NCI-H69 (cell line): ENCODE measurements at regions not wholly inside any gene's neighbourhood (a gene's known extent, or its start where the extent isn't known, plus 50 kb on each side); places are given as distances from the start of the nearest gene placed in this dataset.
A peak's percentile ranks its signal among the peaks of the same experiment; 100 is the strongest.
"Not testable (repeated sequence)": the region's sequence is repeated elsewhere in the genome, so short reads cannot be mapped to it uniquely, and the experiment has no call there.

Experiments used
- DNase-seq: peaks from one replicate; lab custom pipeline; 2025; lab: John Stamatoyannopoulos, UW

- DNase-seq: peak; percentile 12
Measured at GRCh38 chr12:29957835-29958234, 174.1 kb upstream of the TMTC1 start.

GRCh38 chr12:29945904-29946303 is 162.2 kb upstream of the TMTC1 start:
- no peak for DNase-seq

DNA sequence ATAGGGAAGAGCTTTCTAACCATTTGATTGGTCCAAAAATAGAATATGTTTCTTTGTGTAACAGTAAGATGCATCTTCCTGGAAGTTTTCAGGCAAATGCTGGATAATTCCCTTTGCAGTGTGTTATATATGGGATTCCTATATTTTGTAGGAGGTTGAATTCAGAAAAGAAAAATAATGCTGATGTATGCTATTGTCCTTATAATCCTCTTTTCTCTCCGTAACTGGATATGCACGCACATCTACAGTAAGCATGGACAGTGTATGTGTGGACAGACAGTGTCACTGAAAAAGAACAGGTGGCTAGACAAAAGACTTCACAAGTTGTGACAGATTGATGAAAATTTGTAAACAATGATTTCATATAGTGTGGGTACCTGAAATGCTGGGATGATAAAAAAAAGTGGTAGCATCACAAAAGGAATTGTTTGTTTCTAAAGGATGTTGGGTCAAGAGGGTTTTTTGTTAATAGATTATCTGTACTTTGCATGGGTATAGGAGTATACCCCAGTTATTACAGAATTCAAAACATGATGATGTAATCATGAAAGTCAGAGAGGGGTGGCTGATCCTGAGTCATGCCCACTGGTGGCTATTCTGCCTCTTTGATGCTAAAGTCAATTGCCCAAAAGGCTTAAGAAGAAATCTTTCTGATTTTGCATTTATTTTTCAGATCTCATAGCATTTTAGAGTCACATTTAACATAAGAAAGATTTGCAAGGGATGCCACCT is 160.7 kb upstream of the TMTC1 start:
- DNase-seq: peak; percentile 70

DNA sequence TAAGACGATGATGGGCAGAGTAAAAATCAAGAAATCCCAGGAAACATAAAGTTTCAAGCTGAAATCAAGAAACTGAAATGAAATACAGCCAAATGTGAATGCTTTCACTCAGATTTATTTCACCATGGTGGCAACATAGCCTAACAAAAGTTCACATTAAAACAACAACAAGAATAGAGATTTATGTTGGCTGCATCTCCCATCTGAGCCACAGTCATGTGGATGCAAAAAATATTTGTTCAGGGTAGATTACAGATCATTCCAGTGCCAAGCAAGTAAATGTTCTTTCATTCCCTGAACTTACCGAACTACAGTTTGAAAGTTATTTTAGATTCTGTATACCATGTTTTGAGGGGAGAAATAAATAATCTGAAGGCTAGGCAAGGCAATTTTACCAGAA is 159.9 kb upstream of the TMTC1 start:
- DNase-seq: no peak

DNA sequence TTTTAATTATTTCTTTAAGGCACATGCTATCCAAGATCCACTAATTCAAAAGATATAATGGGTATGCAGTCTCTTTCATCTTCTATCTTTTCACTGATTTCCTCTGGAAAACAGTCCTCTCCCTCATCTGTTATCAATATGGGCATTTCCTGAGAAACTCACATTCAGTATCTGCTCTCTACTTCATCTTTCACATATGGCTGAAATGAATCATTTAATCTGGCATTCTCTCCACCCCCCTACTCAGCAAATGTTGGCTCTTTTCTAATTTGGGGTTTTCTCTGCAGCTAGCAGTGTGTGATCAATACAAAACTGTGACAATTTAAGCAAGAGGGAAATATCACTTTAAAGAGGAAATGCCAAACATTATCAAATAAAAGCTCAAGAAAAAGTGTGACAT is 157.1 kb upstream of the TMTC1 start:
- DNase-seq: no peak

DNA sequence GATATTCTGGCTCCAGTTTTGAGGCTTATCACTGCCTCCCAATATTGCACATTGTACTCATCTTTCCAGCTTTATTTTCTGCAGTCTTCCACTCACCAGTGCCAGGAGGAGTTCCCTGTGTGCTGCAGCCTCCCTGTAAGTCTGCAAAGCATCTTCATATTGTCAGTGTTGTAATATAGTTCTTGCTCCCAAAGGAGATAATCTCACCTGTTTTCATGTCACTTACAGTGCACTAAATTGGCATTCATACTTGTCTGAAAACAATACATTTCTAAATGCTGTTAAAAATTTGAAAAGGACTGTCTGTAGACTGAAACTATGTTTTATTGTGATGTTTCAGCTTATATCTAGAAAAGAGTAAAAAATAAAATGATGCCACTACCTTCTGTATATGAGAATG is 146.8 kb upstream of the TMTC1 start:
- no peak for DNase-seq

GRCh38 chr12:29929295-29929694 is 145.6 kb upstream of the TMTC1 start:
- DNase-seq: peak; percentile 14

- no peak for DNase-seq
Measured at GRCh38 chr12:29921307-29921706, 137.6 kb upstream of the TMTC1 start.

DNA sequence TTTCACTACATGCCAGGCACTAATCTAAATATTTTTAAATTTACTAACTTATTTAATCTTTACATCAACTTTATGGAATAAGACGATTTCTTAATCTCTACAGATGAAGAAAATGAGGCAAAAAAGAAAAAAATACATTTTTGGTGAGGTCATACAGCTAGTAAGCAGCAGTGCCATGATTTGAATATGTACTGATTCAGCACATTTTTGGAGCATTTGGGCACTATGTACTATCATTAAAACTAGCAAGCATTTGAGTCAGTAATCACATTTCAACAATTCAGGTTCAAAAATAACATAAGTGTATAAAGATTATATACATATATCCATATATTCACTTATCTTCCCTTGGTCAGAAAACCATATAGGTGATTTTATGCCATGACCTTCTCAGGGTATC is 124.4 kb upstream of the TMTC1 start:
- no peak for DNase-seq

DNA sequence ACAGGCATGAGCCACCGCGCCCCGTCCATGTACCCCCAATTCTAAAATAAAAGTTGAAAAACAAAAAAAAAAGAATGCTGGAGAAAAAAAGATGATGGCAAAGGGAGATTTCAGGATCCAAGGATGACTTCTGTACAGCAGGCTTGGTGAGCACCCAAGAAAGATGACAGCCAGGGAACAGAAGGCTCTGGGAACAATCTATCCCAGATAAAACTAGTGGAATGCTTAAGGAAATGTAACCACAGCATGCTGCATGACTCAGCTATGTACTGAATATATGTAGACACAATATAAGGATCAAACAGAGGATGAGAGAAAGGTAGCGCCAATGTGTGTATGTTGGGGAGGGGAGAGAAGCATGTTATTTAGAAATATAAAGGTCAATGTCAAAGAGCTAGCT is 123.7 kb upstream of the TMTC1 start:
- no peak for DNase-seq

GRCh38 chr12:29902043-29902442 is 118.3 kb upstream of the TMTC1 start:
- no peak for DNase-seq

GRCh38 chr12:29901585-29901984 is 117.8 kb upstream of the TMTC1 start:
- DNase-seq: peak; percentile 10

DNA sequence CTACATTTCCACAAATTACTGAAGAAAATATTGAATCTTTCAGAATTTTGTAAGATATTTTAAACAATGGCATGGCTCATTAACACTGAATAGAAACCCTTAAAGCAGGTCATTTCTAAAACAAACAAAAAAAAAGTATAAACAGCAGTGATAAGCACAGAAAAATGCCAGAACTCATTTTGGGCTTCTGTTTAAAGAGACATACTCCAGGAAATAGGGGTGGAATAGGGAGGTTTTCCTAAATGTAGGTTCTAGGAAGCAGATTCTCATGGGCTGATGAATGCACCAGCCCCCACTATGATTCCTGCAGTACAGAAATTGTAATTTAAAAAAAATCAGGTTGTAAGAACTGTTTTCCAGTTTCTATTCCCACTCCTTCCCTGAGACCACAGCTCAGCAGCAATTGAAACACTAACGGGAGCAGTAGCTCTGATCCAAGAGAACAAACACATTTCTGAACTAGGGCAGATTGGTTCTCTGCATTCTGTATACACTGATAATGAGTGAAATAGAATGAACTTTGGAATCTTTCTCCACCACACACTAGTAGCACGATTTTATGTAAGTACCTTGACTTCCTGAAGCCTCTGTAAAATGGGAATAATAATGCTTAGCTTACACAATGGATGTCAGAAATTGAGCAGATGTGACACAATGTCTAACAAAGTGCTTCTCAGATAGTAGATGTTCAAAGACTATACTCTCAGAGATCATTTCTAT is 115.6 kb upstream of the TMTC1 start:
- DNase-seq: no peak

DNA sequence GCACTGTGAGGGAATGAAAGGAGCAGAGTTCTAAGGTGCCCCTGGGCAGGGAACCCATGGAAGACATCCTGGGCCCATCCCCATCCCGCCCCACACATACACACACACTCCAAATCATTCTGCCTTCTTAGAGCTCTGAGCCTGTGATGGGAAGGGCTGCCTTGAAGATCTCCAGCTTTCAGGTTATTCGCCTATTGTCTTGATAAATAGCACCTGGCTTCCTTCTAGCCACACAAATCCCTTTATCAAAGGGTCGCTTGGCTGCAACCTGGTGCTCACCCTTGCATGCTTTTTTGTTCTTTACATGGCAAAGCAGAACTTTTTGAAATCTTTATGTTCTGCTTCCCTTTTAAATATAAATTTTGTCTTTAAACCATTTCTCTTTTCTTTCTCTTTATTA is 112.2 kb upstream of the TMTC1 start:
- no peak for DNase-seq

GRCh38 chr12:29893002-29893401 is 109.3 kb upstream of the TMTC1 start:
- DNase-seq: no peak

DNA sequence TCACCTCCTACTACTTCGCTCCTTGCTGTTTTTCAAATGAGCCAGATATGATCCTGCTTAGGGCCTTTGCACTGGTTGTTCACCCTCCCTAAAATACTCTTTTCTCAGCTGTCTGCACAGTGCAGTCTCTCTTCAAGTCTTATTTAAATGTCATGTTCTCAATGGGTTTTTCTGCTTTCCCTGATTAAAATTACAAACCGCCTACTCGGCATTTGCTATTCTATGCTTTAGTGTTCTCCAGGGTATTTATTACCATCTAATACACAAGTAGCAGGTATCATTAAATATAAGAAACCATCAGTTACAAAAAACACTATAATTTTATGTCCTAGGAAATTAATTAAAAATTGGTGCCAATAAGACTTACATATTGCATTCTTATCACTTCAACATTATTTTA is 108.0 kb upstream of the TMTC1 start:
- no peak for DNase-seq

DNA sequence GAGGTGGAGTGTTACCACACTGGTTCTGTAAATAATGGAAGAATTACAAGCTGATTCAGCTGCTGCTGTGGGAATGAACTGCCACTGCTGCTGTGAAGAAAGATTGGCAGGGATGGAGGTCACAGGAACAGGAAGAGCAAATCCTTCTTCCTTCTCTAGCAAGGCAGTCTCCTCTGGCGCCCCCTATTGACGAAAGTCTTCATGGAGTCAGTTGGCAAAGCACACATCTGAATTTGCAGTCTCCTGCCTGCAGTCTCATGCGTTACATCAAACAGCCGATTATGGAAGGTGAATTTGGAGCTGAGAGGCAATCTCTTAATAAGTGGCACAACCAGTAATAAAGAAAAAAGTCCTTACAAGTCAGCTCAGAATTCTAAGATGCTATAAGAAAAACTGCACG is 106.0 kb upstream of the TMTC1 start:
- DNase-seq: peak; percentile 62

- DNase-seq: no peak
Measured at GRCh38 chr12:29888777-29889176, 105.0 kb upstream of the TMTC1 start.

DNA sequence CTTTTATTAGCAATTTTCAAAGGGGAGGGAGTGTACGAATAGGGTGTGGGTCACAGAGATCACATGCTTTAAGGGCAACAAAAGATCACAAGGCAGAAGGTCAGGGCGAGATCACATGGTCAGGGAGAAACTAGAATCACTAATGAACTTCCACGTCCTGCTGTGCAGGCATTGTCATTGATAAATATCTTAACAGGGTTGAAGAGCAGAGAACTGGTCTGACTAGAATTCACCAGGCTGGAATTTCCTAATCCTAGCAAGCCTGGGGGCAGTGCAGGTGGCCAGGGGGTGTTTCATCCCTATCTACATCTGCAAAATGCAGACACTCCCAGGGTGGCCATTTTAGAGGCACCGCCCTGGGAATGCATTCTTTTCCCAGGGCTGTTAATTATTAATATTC is 101.2 kb upstream of the TMTC1 start:
- not testable (repeated sequence) for DNase-seq

GRCh38 chr12:29883941-29884554 is 100.3 kb upstream of the TMTC1 start:
- no peak for DNase-seq

GRCh38 chr12:29883525-29883924 is 99.8 kb upstream of the TMTC1 start:
- DNase-seq: no peak

DNA sequence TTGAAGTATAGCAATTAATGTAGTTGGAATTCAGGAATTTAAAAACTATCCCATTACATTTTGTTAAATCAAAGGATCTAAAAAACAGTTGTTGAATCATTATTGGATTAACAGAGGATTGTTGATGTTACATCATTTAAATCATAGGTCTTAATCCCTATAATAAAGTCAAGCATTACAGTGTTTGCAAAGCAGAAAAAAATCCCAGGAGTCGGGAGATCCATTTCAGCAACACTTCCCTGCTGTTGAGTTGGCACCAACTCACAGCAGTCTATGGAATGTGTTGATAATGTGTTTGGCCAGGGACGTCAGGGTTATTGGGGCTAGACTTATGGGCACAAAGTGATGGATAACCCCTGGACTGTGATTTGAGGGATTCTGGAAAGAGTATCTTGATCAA is 99.1 kb upstream of the TMTC1 start:
- peak; percentile 2 for DNase-seq

DNA sequence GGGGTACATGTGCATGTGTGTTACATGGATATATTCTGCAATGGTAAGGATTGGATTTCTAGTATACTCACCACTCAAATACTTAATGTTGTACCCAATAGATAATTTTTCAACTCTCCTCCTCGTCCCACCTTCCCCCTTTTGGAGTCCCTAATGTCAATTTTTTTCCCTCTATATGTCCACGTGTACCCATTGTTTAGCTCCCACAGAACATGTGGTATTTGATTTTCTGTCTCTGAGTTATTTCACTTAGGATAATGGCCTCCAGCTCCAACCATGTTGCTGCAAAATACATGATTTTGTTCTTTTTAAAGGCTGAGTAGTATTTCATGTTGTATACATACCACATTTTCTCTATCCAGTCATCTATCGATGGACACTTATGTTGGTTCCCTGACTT is 97.2 kb upstream of the TMTC1 start:
- no peak for DNase-seq
